Natural killer cell (primary cell): ENCODE measurements at regions not wholly inside any gene's neighbourhood (a gene's known extent, or its start where the extent isn't known, plus 50 kb on each side); places are given as distances from the start of the nearest gene placed in this dataset.

Experiments
- ATAC-seq, 3 donors: fragments of 150-1000 bp in 2 of 3; fragments of 200-7000 bp in 1 of 3; cut with Tn5 transposase; 1 replicate in 1 of 3; 2 replicates in 2 of 3; pipeline ENCODE4 v1.10.0; 2021; ENCODE audit warnings: mild to moderate bottlenecking in 2 of 3, moderate library complexity in 2 of 3
- DNase-seq, 2 donors: peaks; one replicate each; pipeline versions ENCODE4 v3.0.0 to v3.0.0-alpha.2; 2013 to 2021; ENCODE audit warnings: mixed read lengths in 1 of 2
- H3K27ac ChIP-seq: one replicate; pipeline ENCODE4 v1.5.1; 2013; ENCODE audit warnings: mild to moderate bottlenecking, low read length
- H3K27me3 ChIP-seq: one replicate; pipeline ENCODE4 v1.6.1; 2013; ENCODE audit warnings: low read length; ENCODE audit not compliant: control insufficient read depth, insufficient read depth
- H3K36me3 ChIP-seq: one replicate; pipeline ENCODE4 v1.6.1; 2013; ENCODE audit warnings: low read length; ENCODE audit not compliant: control insufficient read depth, insufficient read depth
- H3K4me1 ChIP-seq: one replicate; pipeline ENCODE4 v1.6.1; 2013; ENCODE audit warnings: low read length; ENCODE audit not compliant: control insufficient read depth, insufficient read depth
- H3K4me3 ChIP-seq: one replicate; pipeline ENCODE4 v1.5.1; 2013; ENCODE audit warnings: low read length
- H3K9me3 ChIP-seq: one replicate; pipeline ENCODE4 v1.6.1; 2013; ENCODE audit warnings: low read length; ENCODE audit not compliant: control insufficient read depth, insufficient read depth
- H3K27ac Mint-ChIP-seq, 2 donors: one replicate each; pipeline ENCODE4 v1.8.0; 2022; ENCODE audit warnings: mild to moderate bottlenecking in 2 of 2, mixed read lengths in 2 of 2, moderate library complexity in 1 of 2
- H3K27me3 Mint-ChIP-seq, 2 donors: one replicate each; pipeline ENCODE4 v1.8.0; 2022; ENCODE audit warnings: low read depth in 2 of 2, mixed read lengths in 2 of 2
- H3K36me3 Mint-ChIP-seq: one replicate; pipeline ENCODE4 v1.8.0; 2022; ENCODE audit warnings: mixed read lengths
- H3K4me1 Mint-ChIP-seq, 2 donors: one replicate each; pipeline ENCODE4 v1.8.0; 2022; ENCODE audit warnings: mixed read lengths in 2 of 2
- H3K4me3 Mint-ChIP-seq: one replicate; pipeline ENCODE4 v1.8.0; 2022; ENCODE audit warnings: mild to moderate bottlenecking, moderate library complexity, mixed read lengths
- H3K9me3 Mint-ChIP-seq, 2 donors: one replicate each; pipeline ENCODE4 v1.8.0; 2022; ENCODE audit warnings: mixed read lengths in 2 of 2
- CTCF ChIP-seq: fragments of 200-600 bp; IDR thresholded peaks from one replicate; pipeline ENCODE4 v1.8.0; 2022; ENCODE audit warnings: antibody characterized with exemption
- WGBS: methylation state at CpG from one replicate; pipeline ENCODE4 v1.1.7; 2013; ENCODE audit warnings: missing lambda C conversion rate; ENCODE audit not compliant: insufficient coverage; 5-methylcytosine and 5-hydroxymethylcytosine counted together
- intact Hi-C: fragments of 100-400 bp; cut with micrococcal nuclease; formaldehyde crosslinking; loops from one replicate; pipeline ENCODE4 v1.14.2; 2022

GRCh38 chr14:23829736-23830471, 123.7 kb upstream of the DHRS4 start:
- no peaks in the 10 kb centered on the region for H3K36me3 ChIP-seq
- no peaks in the 10 kb centered on the region for H3K27me3 Mint-ChIP-seq
- no peak for TF ChIP-seq CTCF
- H3K27me3 ChIP-seq, result no peaks in the 10 kb centered on the region
- H3K4me3 Mint-ChIP-seq, result no peak overlapping the region
- H3K4me1 Mint-ChIP-seq, result no peaks in the 10 kb centered on the region
- no peak overlapping the region for H3K27ac ChIP-seq
- no peaks in the 10 kb centered on the region for H3K9me3 Mint-ChIP-seq
- peaks cover 11% of the 10 kb centered on the region for H3K4me1 ChIP-seq
- H3K9me3 ChIP-seq, result no peaks in the 10 kb centered on the region
- intact Hi-C loops, result no loop called here
- H3K36me3 Mint-ChIP-seq, result no peaks in the 10 kb centered on the region
- ATAC-seq (no peak), DNase-seq (no peak)
- H3K4me3 ChIP-seq, result no peak overlapping the region
- H3K27ac Mint-ChIP-seq, result no peak overlapping the region
- WGBS, result 80% methylated on average over 2 of the region's 2 CpGs

- 0% methylated on average over 3 of the region's 3 CpGs for WGBS
- Mint-ChIP-seq H3K27ac (no peak overlapping the region), H3K4me3 (no peak overlapping the region), H3K4me1 (no peaks in the 10 kb centered on the region), H3K27me3 (no peaks in the 10 kb centered on the region), H3K9me3 (no peaks in the 10 kb centered on the region), H3K36me3 (no peaks in the 10 kb centered on the region)
- DNase-seq (peak in 1 of 2 donors; percentile 3), ATAC-seq (peak in 1 of 3 donors; percentile 63)
- no peak for TF ChIP-seq CTCF
- H3K4me3 ChIP-seq, result no peak overlapping the region
- peaks cover 11% of the 10 kb centered on the region for H3K4me1 ChIP-seq
- intact Hi-C loops, result no loop called here
- no peaks in the 10 kb centered on the region for H3K36me3 ChIP-seq
- no peaks in the 10 kb centered on the region for H3K9me3 ChIP-seq
- no peak overlapping the region for H3K27ac ChIP-seq
- H3K27me3 ChIP-seq, result no peaks in the 10 kb centered on the region
Observed at GRCh38 chr14:23831596-23831995, 122.0 kb upstream of the DHRS4 start.

GRCh38 chr14:23861666-23862065, 91.9 kb upstream of the DHRS4 start:
- no peaks in the 10 kb centered on the region for H3K36me3 Mint-ChIP-seq
- peaks cover 12 to 14% of the 10 kb centered on the region in 2 donors for H3K27me3 Mint-ChIP-seq
- H3K27ac Mint-ChIP-seq, result no peak overlapping the region
- Histone ChIP-seq H3K36me3 (no peaks in the 10 kb centered on the region), H3K27ac (no peak overlapping the region), H3K4me1 (no peaks in the 10 kb centered on the region), H3K9me3 (no peaks in the 10 kb centered on the region), H3K4me3 (no peak overlapping the region), H3K27me3 (no peaks in the 10 kb centered on the region)
- no peak overlapping the region for H3K4me3 Mint-ChIP-seq
- WGBS, result 74% methylated on average over 2 of the region's 2 CpGs
- no peak for TF ChIP-seq CTCF
- intact Hi-C loops, result no loop called here
- ATAC-seq (no peak), DNase-seq (no peak)
- no peaks in the 10 kb centered on the region for H3K9me3 Mint-ChIP-seq
- no peaks in the 10 kb centered on the region for H3K4me1 Mint-ChIP-seq

- WGBS, result 94% methylated on average over 2 of the region's 2 CpGs
- Histone ChIP-seq H3K4me3 (no peak overlapping the region), H3K36me3 (no peaks in the 10 kb centered on the region), H3K27me3 (no peaks in the 10 kb centered on the region), H3K27ac (no peak overlapping the region), H3K9me3 (no peaks in the 10 kb centered on the region), H3K4me1 (no peaks in the 10 kb centered on the region)
- no peak overlapping the region for H3K4me3 Mint-ChIP-seq
- H3K36me3 Mint-ChIP-seq, result no peaks in the 10 kb centered on the region
- intact Hi-C loops, result no loop called here
- no peak for TF ChIP-seq CTCF
- no peaks in the 10 kb centered on the region for H3K9me3 Mint-ChIP-seq
- H3K27me3 Mint-ChIP-seq, result peaks cover 15 to 23% of the 10 kb centered on the region in 2 donors
- ATAC-seq, result no peak
- no peaks in the 10 kb centered on the region for H3K4me1 Mint-ChIP-seq
- DNase-seq, result no peak
- no peak overlapping the region for H3K27ac Mint-ChIP-seq
Observed at GRCh38 chr14:23862513-23862912, 91.1 kb upstream of the DHRS4 start.
